HL-60 (cell line): ENCODE measurements at regions not wholly inside any gene's neighbourhood (a gene's known extent, or its start where the extent isn't known, plus 50 kb on each side); places are given as distances from the start of the nearest gene placed in this dataset.

Experiments used
- DNase-seq, 2 experiments: peaks; one replicate each; pipeline ENCODE4 v3.0.0-alpha.2; 2010 to 2020; ENCODE audit warnings: low read depth in 1 of 2, low spot score in 1 of 2
- H3K27ac ChIP-seq: fragments of 250-450 bp; sonication (Bioruptor Pico); replicated peaks from 2 replicates; pipeline ENCODE4 v1.5.1; 2020; ENCODE audit warnings: mild to moderate bottlenecking, moderate library complexity
- H3K27me3 ChIP-seq: fragments of 250-450 bp; sonication (Bioruptor Pico); 2 replicates; pipeline ENCODE4 v1.5.1; 2021; ENCODE audit warnings: mild to moderate bottlenecking, moderate library complexity; ENCODE audit not compliant: insufficient read depth, poor library complexity, severe bottlenecking
- H3K4me3 ChIP-seq: replicated peaks from 2 replicates; pipeline ENCODE4 v1.5.1; 2011; ENCODE audit warnings: mild to moderate bottlenecking, control low read depth, low read length; ENCODE audit not compliant: insufficient read depth
- GABPA ChIP-seq: IDR thresholded peaks from 2 replicates; pipeline ENCODE4 v1.6.1; 2012; ENCODE audit warnings: low read depth
- POLR2AphosphoS5 ChIP-seq: IDR thresholded peaks from 2 replicates; pipeline ENCODE4 v1.6.1; 2012; ENCODE audit warnings: low read depth
- SPI1 ChIP-seq: IDR thresholded peaks from 2 replicates; pipeline ENCODE4 v1.6.1; 2012; ENCODE audit warnings: low read depth, mild to moderate bottlenecking, borderline replicate concordance
- TF ChIP-seq, protein P1 (sequence below): IDR thresholded peaks from one replicate; pipeline ENCODE4 v1.5.1; 2011; ENCODE audit warnings: low read length, control low read depth, inconsistent platforms; ENCODE audit not compliant: insufficient read depth
- TF ChIP-seq, protein P2 (sequence below): IDR thresholded peaks from 2 replicates; pipeline ENCODE4 v1.6.1; 2012; ENCODE audit warnings: low read depth; ENCODE audit not compliant: insufficient replicate concordance

- TF ChIP-seq SPI1 = no peak
- TF ChIP-seq, protein P1, sequence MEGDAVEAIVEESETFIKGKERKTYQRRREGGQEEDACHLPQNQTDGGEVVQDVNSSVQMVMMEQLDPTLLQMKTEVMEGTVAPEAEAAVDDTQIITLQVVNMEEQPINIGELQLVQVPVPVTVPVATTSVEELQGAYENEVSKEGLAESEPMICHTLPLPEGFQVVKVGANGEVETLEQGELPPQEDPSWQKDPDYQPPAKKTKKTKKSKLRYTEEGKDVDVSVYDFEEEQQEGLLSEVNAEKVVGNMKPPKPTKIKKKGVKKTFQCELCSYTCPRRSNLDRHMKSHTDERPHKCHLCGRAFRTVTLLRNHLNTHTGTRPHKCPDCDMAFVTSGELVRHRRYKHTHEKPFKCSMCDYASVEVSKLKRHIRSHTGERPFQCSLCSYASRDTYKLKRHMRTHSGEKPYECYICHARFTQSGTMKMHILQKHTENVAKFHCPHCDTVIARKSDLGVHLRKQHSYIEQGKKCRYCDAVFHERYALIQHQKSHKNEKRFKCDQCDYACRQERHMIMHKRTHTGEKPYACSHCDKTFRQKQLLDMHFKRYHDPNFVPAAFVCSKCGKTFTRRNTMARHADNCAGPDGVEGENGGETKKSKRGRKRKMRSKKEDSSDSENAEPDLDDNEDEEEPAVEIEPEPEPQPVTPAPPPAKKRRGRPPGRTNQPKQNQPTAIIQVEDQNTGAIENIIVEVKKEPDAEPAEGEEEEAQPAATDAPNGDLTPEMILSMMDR = no peak
- TF ChIP-seq GABPA = no peak
- no peak for TF ChIP-seq POLR2AphosphoS5
- TF ChIP-seq, protein P2, sequence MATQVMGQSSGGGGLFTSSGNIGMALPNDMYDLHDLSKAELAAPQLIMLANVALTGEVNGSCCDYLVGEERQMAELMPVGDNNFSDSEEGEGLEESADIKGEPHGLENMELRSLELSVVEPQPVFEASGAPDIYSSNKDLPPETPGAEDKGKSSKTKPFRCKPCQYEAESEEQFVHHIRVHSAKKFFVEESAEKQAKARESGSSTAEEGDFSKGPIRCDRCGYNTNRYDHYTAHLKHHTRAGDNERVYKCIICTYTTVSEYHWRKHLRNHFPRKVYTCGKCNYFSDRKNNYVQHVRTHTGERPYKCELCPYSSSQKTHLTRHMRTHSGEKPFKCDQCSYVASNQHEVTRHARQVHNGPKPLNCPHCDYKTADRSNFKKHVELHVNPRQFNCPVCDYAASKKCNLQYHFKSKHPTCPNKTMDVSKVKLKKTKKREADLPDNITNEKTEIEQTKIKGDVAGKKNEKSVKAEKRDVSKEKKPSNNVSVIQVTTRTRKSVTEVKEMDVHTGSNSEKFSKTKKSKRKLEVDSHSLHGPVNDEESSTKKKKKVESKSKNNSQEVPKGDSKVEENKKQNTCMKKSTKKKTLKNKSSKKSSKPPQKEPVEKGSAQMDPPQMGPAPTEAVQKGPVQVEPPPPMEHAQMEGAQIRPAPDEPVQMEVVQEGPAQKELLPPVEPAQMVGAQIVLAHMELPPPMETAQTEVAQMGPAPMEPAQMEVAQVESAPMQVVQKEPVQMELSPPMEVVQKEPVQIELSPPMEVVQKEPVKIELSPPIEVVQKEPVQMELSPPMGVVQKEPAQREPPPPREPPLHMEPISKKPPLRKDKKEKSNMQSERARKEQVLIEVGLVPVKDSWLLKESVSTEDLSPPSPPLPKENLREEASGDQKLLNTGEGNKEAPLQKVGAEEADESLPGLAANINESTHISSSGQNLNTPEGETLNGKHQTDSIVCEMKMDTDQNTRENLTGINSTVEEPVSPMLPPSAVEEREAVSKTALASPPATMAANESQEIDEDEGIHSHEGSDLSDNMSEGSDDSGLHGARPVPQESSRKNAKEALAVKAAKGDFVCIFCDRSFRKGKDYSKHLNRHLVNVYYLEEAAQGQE = no peak
- Histone ChIP-seq H3K27ac (no peak overlapping the region), H3K27me3 (peaks cover 2% of the 10 kb centered on the region), H3K4me3 (no peak overlapping the region)
- no peak for DNase-seq
Observed at GRCh38 chr12:94849411-94849976, 154.0 kb downstream of the NDUFA12 start.

- TF ChIP-seq POLR2AphosphoS5 (no peak), GABPA (no peak), SPI1 (no peak)
- TF ChIP-seq, protein P1 = no peak
- TF ChIP-seq, protein P2 = no peak
- no peak for DNase-seq
- Histone ChIP-seq H3K27me3 (peaks cover 2% of the 10 kb centered on the region), H3K4me3 (no peak overlapping the region), H3K27ac (no peak overlapping the region)
Observed at GRCh38 chr12:94848966-94849365, 154.5 kb downstream of the NDUFA12 start.

GRCh38 chr12:94845110-94845509, 158.4 kb downstream of the NDUFA12 start:
- no peak for DNase-seq
- TF ChIP-seq, protein P2 = no peak
- no peak overlapping the region for H3K27ac ChIP-seq
- no peaks in the 10 kb centered on the region for H3K27me3 ChIP-seq
- no peak overlapping the region for H3K4me3 ChIP-seq
